Tibial nerve (tissue), 4 donors: ENCODE measurements at regions not wholly inside any gene's neighbourhood (a gene's known extent, or its start where the extent isn't known, plus 50 kb on each side); places are given as distances from the start of the nearest gene placed in this dataset.

ENCODE experiments used
- DNase-seq, 2 donors: peaks; one replicate each; pipeline ENCODE4 v3.0.0-alpha.2; 2019; ENCODE audit warnings: low spot score in 2 of 2
- H3K27ac ChIP-seq, 4 donors: fragments of 200-600 bp; sonication (generic) in 3 of 4; one replicate each; pipeline ENCODE4 v1.5.1; 2017 to 2019; ENCODE audit warnings: mild to moderate bottlenecking in 1 of 4
- H3K27me3 ChIP-seq, 2 donors: fragments of 200-600 bp; sonication (generic) in 1 of 2; one replicate each; pipeline versions ENCODE4 v1.5.1 to v1.6.0; 2017 to 2019
- H3K36me3 ChIP-seq, 3 donors: fragments of 200-600 bp; sonication (generic); one replicate each; pipeline ENCODE4 v1.5.1; 2018 to 2019
- H3K4me1 ChIP-seq, 4 donors: fragments of 200-600 bp; sonication (generic) in 3 of 4; one replicate each; pipeline ENCODE4 v1.5.1; 2017 to 2019
- H3K4me3 ChIP-seq, 4 donors: fragments of 200-600 bp; sonication (generic) in 3 of 4; one replicate each; pipeline ENCODE4 v1.5.1; 2017 to 2019; ENCODE audit warnings: mild to moderate bottlenecking in 1 of 4, moderate library complexity in 1 of 4
- H3K9me3 ChIP-seq, 4 donors: fragments of 200-600 bp; sonication (generic) in 3 of 4; one replicate each; pipeline ENCODE4 v1.5.1; 2017 to 2019
- CTCF ChIP-seq, 5 experiments: fragments of 200-600 bp in 3 of 5; fragments of 450-650 bp in 2 of 5; sonication (generic) in 3 of 5; IDR thresholded peaks; one replicate each; pipeline ENCODE4 v1.5.1; 2016 to 2019; ENCODE audit warnings: antibody characterized with exemption in 5 of 5, mild to moderate bottlenecking in 3 of 5, moderate library complexity in 2 of 5
- EP300 ChIP-seq, 2 donors: sonication (generic); formaldehyde crosslinking; IDR thresholded peaks; one replicate each; pipeline ENCODE4 v1.6.1; 2017; ENCODE audit warnings: antibody characterized with exemption in 2 of 2, mild to moderate bottlenecking in 1 of 2
- POLR2A ChIP-seq, 2 donors: fragments of 450-650 bp; IDR thresholded peaks; one replicate each; pipeline ENCODE4 v1.6.1; 2017; ENCODE audit warnings: antibody characterized with exemption in 2 of 2, mild to moderate bottlenecking in 2 of 2, moderate library complexity in 2 of 2
- WGBS, 2 donors: methylation state at CpG; one replicate each; pipeline ENCODE4 v1.1.5; 2018; 5-methylcytosine and 5-hydroxymethylcytosine counted together

GRCh38 chr6:79833964-79834284, 113.4 kb downstream of the ELOVL4 start:
- no peak overlapping the region for H3K27ac ChIP-seq
- H3K4me3 ChIP-seq = no peak overlapping the region
- WGBS, 2 donors = 76 to 77% methylated on average over 3 of the region's 3 CpGs
- no peaks in the 10 kb centered on the region for H3K4me1 ChIP-seq
- TF ChIP-seq EP300 (IDR thresholded peaks at IDR 0.05) = no peak
- TF ChIP-seq CTCF (IDR thresholded peaks at IDR 0.05) = no peak
- no peak for TF ChIP-seq POLR2A (IDR thresholded peaks at IDR 0.05)
- no peaks in the 10 kb centered on the region for H3K9me3 ChIP-seq
- no peaks in the 10 kb centered on the region for H3K36me3 ChIP-seq
- H3K27me3 ChIP-seq = no peaks in the 10 kb centered on the region
- no peak for DNase-seq

- no peaks in the 10 kb centered on the region for H3K36me3 ChIP-seq
These were observed 113.9 kb downstream of the ELOVL4 start for GRCh38 chr6:79833264-79833963.

GRCh38 chr6:79832723-79833122, 114.6 kb downstream of the ELOVL4 start:
- Histone ChIP-seq H3K9me3 (no peaks in the 10 kb centered on the region), H3K4me3 (no peak overlapping the region), H3K4me1 (no peaks in the 10 kb centered on the region), H3K27ac (no peak overlapping the region), H3K27me3 (no peaks in the 10 kb centered on the region), H3K36me3 (no peaks in the 10 kb centered on the region)
- TF ChIP-seq CTCF (IDR thresholded peaks at IDR 0.05) = no peak
- no peak for TF ChIP-seq EP300 (IDR thresholded peaks at IDR 0.05)
- TF ChIP-seq POLR2A (IDR thresholded peaks at IDR 0.05) = no peak
- DNase-seq = no peak
- 76 to 77% methylated on average over 2 of the region's 2 CpGs for WGBS, 2 donors

More at GRCh38 chr6:79833264-79833963, 113.9 kb downstream of the ELOVL4 start:
- DNase-seq = no peak
- Histone ChIP-seq H3K4me1 (no peaks in the 10 kb centered on the region), H3K27ac (no peak overlapping the region), H3K4me3 (no peak overlapping the region), H3K27me3 (no peaks in the 10 kb centered on the region), H3K9me3 (no peaks in the 10 kb centered on the region)
- no peak for TF ChIP-seq CTCF (IDR thresholded peaks at IDR 0.05)
- no peak for TF ChIP-seq EP300 (IDR thresholded peaks at IDR 0.05)
- no peak for TF ChIP-seq POLR2A (IDR thresholded peaks at IDR 0.05)
- 20 to 34% methylated on average over 2 of the region's 2 CpGs for WGBS, 2 donors

GRCh38 chr6:79824202-79824601, 123.2 kb downstream of the ELOVL4 start:
- Histone ChIP-seq H3K4me1 (no peaks in the 10 kb centered on the region), H3K27me3 (no peaks in the 10 kb centered on the region), H3K36me3 (no peaks in the 10 kb centered on the region), H3K9me3 (peaks cover 0 to 9% (median 0%) of the 10 kb centered on the region in 4 donors), H3K27ac (no peak overlapping the region), H3K4me3 (no peak overlapping the region)
- TF ChIP-seq CTCF (IDR thresholded peaks at IDR 0.05) (no peak), EP300 (IDR thresholded peaks at IDR 0.05) (no peak), POLR2A (IDR thresholded peaks at IDR 0.05) (no peak)
- DNase-seq = no peak
- 56 to 61% methylated on average over 2 of the region's 2 CpGs for WGBS, 2 donors

GRCh38 chr6:79821859-79822258, 125.5 kb downstream of the ELOVL4 start:
- Histone ChIP-seq H3K9me3 (peaks cover 0 to 9% (median 0%) of the 10 kb centered on the region in 4 donors), H3K4me1 (no peaks in the 10 kb centered on the region), H3K27me3 (no peaks in the 10 kb centered on the region), H3K36me3 (no peaks in the 10 kb centered on the region), H3K27ac (no peak overlapping the region), H3K4me3 (no peak overlapping the region)
- TF ChIP-seq POLR2A (IDR thresholded peaks at IDR 0.05) = no peak
- no peak for TF ChIP-seq CTCF (IDR thresholded peaks at IDR 0.05)
- no peak for TF ChIP-seq EP300 (IDR thresholded peaks at IDR 0.05)
- 86 to 87% methylated on average over 3 of the region's 3 CpGs for WGBS, 2 donors
- DNase-seq = no peak
